Liver (tissue), 3 donors: ENCODE measurements at regions not wholly inside any gene's neighbourhood (a gene's known extent, or its start where the extent isn't known, plus 50 kb on each side); places are given as distances from the start of the nearest gene placed in this dataset.

Source experiments
- EGR1 ChIP-seq, 2 donors: IDR thresholded peaks; 2 replicates each; pipeline ENCODE4 v1.6.1; 2016 to 2018; ENCODE audit warnings: antibody characterized with exemption in 2 of 2, low read depth in 2 of 2
- TF ChIP-seq, protein P1 (sequence below): fragments of 150-350 bp; IDR thresholded peaks from 2 replicates; pipeline ENCODE4 v1.5.1; 2017; ENCODE audit warnings: improper control_type of control experiment, low read depth, low read length; ENCODE audit not compliant: missing input control
- donor health status: healthy.
- donor health status: healthy.

DNA sequence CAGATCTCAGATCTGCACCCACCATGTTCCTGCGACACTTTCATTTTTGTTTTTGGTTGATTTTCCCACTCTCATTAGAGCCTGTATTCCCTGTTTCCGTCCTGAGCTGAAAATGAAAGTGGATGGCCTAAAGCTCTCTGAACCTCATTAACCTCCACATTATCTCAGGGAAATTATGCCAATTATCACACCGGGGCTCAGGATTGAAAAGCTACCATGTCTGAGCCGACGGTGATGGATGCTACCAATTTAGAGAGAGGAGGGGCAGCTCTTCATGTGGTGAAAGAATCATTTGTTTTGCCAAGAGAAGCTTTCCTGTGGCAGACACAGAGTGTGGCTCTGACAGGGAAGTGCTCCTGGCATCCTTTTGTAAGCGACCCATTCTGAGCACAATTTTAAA is 410.4 kb upstream of the CDH11 start:
- TF ChIP-seq, protein P1, sequence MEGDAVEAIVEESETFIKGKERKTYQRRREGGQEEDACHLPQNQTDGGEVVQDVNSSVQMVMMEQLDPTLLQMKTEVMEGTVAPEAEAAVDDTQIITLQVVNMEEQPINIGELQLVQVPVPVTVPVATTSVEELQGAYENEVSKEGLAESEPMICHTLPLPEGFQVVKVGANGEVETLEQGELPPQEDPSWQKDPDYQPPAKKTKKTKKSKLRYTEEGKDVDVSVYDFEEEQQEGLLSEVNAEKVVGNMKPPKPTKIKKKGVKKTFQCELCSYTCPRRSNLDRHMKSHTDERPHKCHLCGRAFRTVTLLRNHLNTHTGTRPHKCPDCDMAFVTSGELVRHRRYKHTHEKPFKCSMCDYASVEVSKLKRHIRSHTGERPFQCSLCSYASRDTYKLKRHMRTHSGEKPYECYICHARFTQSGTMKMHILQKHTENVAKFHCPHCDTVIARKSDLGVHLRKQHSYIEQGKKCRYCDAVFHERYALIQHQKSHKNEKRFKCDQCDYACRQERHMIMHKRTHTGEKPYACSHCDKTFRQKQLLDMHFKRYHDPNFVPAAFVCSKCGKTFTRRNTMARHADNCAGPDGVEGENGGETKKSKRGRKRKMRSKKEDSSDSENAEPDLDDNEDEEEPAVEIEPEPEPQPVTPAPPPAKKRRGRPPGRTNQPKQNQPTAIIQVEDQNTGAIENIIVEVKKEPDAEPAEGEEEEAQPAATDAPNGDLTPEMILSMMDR, result no peak
- TF ChIP-seq EGR1 (IDR thresholded peaks at IDR 0.05; ENCODE audit: low read depth in 2 of 2), result no peak
